WTC11 (cell line): ENCODE measurements at regions not wholly inside any gene's neighbourhood (a gene's known extent, or its start where the extent isn't known, plus 50 kb on each side); places are given as distances from the start of the nearest gene placed in this dataset.

Experiments used
- CREM ChIP-seq: sonication (generic); formaldehyde crosslinking; IDR thresholded peaks from 2 replicates; pipeline ENCODE4 v1.8.1; 2022; ENCODE audit warnings: mild to moderate bottlenecking, missing genetic modification reagents, moderate library complexity
- CTCF ChIP-seq: fragments of 200-600 bp; IDR thresholded peaks from 2 replicates; pipeline ENCODE4 v1.8.0; 2022; ENCODE audit warnings: antibody characterized with exemption
- ELF4 ChIP-seq: sonication (generic); formaldehyde crosslinking; IDR thresholded peaks from 2 replicates; pipeline ENCODE4 v1.8.1; 2022; ENCODE audit warnings: low read depth, mild to moderate bottlenecking, moderate library complexity, missing genetic modification reagents
- FOXP1 ChIP-seq: sonication (generic); formaldehyde crosslinking; IDR thresholded peaks from 2 replicates; pipeline ENCODE4 v1.8.0; 2022; ENCODE audit warnings: missing genetic modification reagents, mild to moderate bottlenecking, moderate library complexity, borderline replicate concordance
- FOXP4 ChIP-seq: sonication (generic); formaldehyde crosslinking; IDR thresholded peaks from 2 replicates; pipeline ENCODE4 v1.8.0; 2022; ENCODE audit warnings: mild to moderate bottlenecking, missing genetic modification reagents
- PRRX2 ChIP-seq: fragments of 250-450 bp; sonication (Bioruptor Pico); IDR thresholded peaks from 2 replicates; pipeline ENCODE4 v1.8.0; 2021; ENCODE audit warnings: mild to moderate bottlenecking
- USF1 ChIP-seq: sonication (generic); formaldehyde crosslinking; IDR thresholded peaks from 2 replicates; pipeline ENCODE4 v1.8.0; 2022; ENCODE audit warnings: mild to moderate bottlenecking, missing genetic modification reagents
- USF2 ChIP-seq: sonication (generic); formaldehyde crosslinking; IDR thresholded peaks from 2 replicates; pipeline ENCODE4 v1.8.1; 2023; ENCODE audit warnings: mild to moderate bottlenecking, missing genetic modification reagents, moderate library complexity
- ZNF423 ChIP-seq: fragments of 250-450 bp; sonication (Bioruptor Pico); IDR thresholded peaks from 2 replicates; pipeline ENCODE4 v2.1.2; 2022; ENCODE audit warnings: mild to moderate bottlenecking, moderate library complexity

GRCh38 chr5:71988808-71989207 is 118.5 kb upstream of the MAP1B start:
- TF ChIP-seq CREM (CRISPR knock-in tag) (no peak), FOXP4 (no peak), USF1 (CRISPR knock-in tag) (no peak), CTCF (no peak), ZNF423 (CRISPR knock-in tag) (no peak), USF2 (no peak), PRRX2 (CRISPR knock-in tag) (no peak), ELF4 (no peak), FOXP1 (CRISPR knock-in tag) (no peak)
